GM12891 (cell line): ENCODE measurements at regions not wholly inside any gene's neighbourhood (a gene's known extent, or its start where the extent isn't known, plus 50 kb on each side); places are given as distances from the start of the nearest gene placed in this dataset.

ENCODE experiments used
- POLR2A ChIP-seq: IDR thresholded peaks from 2 replicates; pipeline ENCODE4 v1.6.1; 2011; ENCODE audit warnings: low read depth, low read length, control low read depth
- POLR2AphosphoS5 ChIP-seq: IDR thresholded peaks from 2 replicates; pipeline ENCODE4 v1.6.1; 2011; ENCODE audit warnings: low read depth, low read length, control low read depth
- POU2F2 ChIP-seq: IDR thresholded peaks from 2 replicates; pipeline ENCODE4 v1.6.1; 2011; ENCODE audit warnings: low read depth, mild to moderate bottlenecking, control low read depth, low read length, moderate library complexity

GRCh38 chr6:23306251-23306950, 737.0 kb downstream of the HDGFL1 start:
- TF ChIP-seq POLR2AphosphoS5 (no peak), POLR2A (no peak), POU2F2 (no peak)
